Adrenal gland (tissue), 9 donors: ENCODE measurements at regions not wholly inside any gene's neighbourhood (a gene's known extent, or its start where the extent isn't known, plus 50 kb on each side); places are given as distances from the start of the nearest gene placed in this dataset.

Experiments
- DNase-seq, 7 donors: peaks; one replicate each; pipeline ENCODE4 v3.0.0-alpha.2; 2019 to 2020
- H3K27ac ChIP-seq, 5 donors: fragments of 200-600 bp; sonication (generic) in 4 of 5; 1 replicate in 3 of 5; 2 replicates in 2 of 5; pipeline versions ENCODE4 v1.5.1 to v1.8.0; 2016 to 2020; ENCODE audit warnings: mild to moderate bottlenecking in 1 of 5
- H3K27me3 ChIP-seq: fragments of 200-600 bp; 2 replicates; pipeline ENCODE4 v1.8.0; 2021
- H3K36me3 ChIP-seq, 2 donors: fragments of 200-600 bp; replicated peaks in 1 of 2; 1 replicate in 1 of 2; 2 replicates in 1 of 2; pipeline versions ENCODE4 v1.5.1 to v1.8.0; 2018 to 2022
- H3K4me1 ChIP-seq, 2 donors: fragments of 200-600 bp; replicated peaks in 1 of 2; 1 replicate in 1 of 2; 2 replicates in 1 of 2; pipeline versions ENCODE4 v1.5.1 to v1.8.0; 2018 to 2021
- H3K4me3 ChIP-seq, 4 donors: fragments of 200-600 bp; sonication (generic) in 3 of 4; one replicate each; pipeline ENCODE4 v1.5.1; 2016 to 2018
- H3K9me3 ChIP-seq, 3 donors: fragments of 200-600 bp; sonication (generic) in 1 of 3; replicated peaks in 1 of 3; 1 replicate in 2 of 3; 2 replicates in 1 of 3; pipeline versions ENCODE4 v1.5.1 to v1.8.0; 2016 to 2021
- POLR2A ChIP-seq, 2 donors: fragments of 450-650 bp; IDR thresholded peaks; one replicate each; pipeline ENCODE4 v1.6.1; 2017; ENCODE audit warnings: antibody characterized with exemption in 2 of 2, mild to moderate bottlenecking in 2 of 2, moderate library complexity in 1 of 2
- WGBS, 4 donors: extraction: QIAGEN DNeasy Blood & Tissue Kit in 2 of 4; methylation state at CpG; one replicate each; pipeline versions ENCODE4 v1.1.5 to v1.1.7; 2013 to 2017; 5-methylcytosine and 5-hydroxymethylcytosine counted together
- intact Hi-C, 2 donors: fragments of 100-400 bp; cut with DNase I; formaldehyde crosslinking; loops; one replicate each; pipeline versions ENCODE4 v1.14.1 to v1.15.0; 2022 to 2023
- TF ChIP-seq, protein P1 (sequence below), 6 experiments: fragments of 450-650 bp in 4 of 6; fragments of 200-600 bp in 2 of 6; sonication (generic) in 1 of 6; IDR thresholded peaks; 1 replicate in 5 of 6; 2 replicates in 1 of 6; pipeline versions ENCODE4 v1.5.1 to v1.8.0; 2016 to 2021; ENCODE audit warnings: antibody characterized with exemption in 6 of 6, mild to moderate bottlenecking in 2 of 6, moderate library complexity in 1 of 6
- donor health status: healthy with polysubstance abuse.
- donor health status: Bipolar disorder and iron deficiency.
- donor health status: DM: yes; HTN: yes; CAD: no.
- donor health status: DM: no; HTN: no; CAD: no.
- donor health status: DM: no; HTN: no; CAD: no.

GRCh38 chr3:70738291-70738681 lies 425.8 kb upstream of the MDFIC2 start:
- H3K4me1 ChIP-seq, result no peaks in the 10 kb centered on the region
- DNase-seq, result no peak
- TF ChIP-seq, protein P1, sequence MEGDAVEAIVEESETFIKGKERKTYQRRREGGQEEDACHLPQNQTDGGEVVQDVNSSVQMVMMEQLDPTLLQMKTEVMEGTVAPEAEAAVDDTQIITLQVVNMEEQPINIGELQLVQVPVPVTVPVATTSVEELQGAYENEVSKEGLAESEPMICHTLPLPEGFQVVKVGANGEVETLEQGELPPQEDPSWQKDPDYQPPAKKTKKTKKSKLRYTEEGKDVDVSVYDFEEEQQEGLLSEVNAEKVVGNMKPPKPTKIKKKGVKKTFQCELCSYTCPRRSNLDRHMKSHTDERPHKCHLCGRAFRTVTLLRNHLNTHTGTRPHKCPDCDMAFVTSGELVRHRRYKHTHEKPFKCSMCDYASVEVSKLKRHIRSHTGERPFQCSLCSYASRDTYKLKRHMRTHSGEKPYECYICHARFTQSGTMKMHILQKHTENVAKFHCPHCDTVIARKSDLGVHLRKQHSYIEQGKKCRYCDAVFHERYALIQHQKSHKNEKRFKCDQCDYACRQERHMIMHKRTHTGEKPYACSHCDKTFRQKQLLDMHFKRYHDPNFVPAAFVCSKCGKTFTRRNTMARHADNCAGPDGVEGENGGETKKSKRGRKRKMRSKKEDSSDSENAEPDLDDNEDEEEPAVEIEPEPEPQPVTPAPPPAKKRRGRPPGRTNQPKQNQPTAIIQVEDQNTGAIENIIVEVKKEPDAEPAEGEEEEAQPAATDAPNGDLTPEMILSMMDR (IDR thresholded peaks at IDR 0.05), result no peak
- no peak for TF ChIP-seq POLR2A (IDR thresholded peaks at IDR 0.05)
- H3K27ac ChIP-seq, result no peak overlapping the region
- H3K9me3 ChIP-seq, result no peaks in the 10 kb centered on the region
- WGBS, 4 donors, result 38 to 48% (median 43%) methylated on average over 4 of the region's 4 CpGs
- no peak overlapping the region for H3K4me3 ChIP-seq
- H3K36me3 ChIP-seq, result no peaks in the 10 kb centered on the region
- intact Hi-C loops, result no loop called here
- no peaks in the 10 kb centered on the region for H3K27me3 ChIP-seq

DNA sequence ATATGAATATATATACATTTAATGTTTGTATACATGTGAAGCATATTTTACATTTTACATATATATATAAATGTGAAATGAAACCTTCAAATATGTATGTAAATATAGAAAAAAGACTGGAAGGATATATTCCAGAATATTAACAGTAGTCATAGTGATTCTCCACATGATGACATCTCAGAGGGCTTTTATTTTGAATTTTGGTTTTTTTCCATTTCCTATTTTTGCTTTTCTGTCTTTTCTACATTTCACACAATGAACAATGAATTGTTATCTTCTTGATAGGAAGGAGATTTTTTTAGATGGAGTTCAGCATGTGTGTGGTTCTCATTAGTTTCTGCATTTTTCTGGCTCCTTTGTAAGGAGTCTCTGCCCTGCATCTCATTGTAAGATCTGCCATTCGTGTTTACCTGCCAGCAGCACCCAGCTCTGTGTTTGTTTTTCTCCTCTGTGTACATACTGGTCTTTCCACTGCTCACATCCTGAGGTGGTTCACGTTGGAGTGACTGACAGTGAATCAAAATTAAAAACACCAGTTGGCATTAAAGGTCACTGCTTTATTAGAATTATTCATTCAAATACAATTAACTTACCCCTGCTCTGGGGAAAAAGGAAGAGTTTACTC lies 425.3 kb upstream of the MDFIC2 start:
- no peak overlapping the region for H3K4me3 ChIP-seq
- H3K9me3 ChIP-seq, result no peaks in the 10 kb centered on the region
- no peaks in the 10 kb centered on the region for H3K36me3 ChIP-seq
- no peak for TF ChIP-seq POLR2A (IDR thresholded peaks at IDR 0.05)
- TF ChIP-seq, protein P1 (IDR thresholded peaks at IDR 0.05), result no peak
- no peak overlapping the region for H3K27ac ChIP-seq
- H3K4me1 ChIP-seq, result no peaks in the 10 kb centered on the region
- H3K27me3 ChIP-seq, result no peaks in the 10 kb centered on the region
- DNase-seq, result no peak
- intact Hi-C loops, result no loop called here
- 48 to 57% (median 51%) methylated on average over 2 of the region's 2 CpGs for WGBS, 4 donors

DNA sequence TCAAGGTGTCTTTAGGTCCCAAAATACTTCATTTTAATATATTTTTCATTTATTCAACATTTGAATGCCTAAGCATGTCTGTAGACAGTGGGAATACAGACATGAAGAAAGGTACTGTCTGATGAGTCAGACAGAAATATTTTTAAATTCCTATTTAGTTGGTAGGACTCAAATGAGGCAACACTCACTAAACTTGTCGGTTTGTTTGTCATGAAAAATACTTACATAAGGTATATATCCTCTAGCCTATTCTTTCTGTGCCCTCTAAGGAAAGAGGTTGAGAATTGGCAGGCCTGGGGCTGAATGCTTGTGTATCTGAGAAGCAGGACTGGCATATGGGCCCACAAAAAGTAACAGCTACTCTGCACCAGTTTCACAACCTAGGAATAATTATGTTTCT lies 423.6 kb upstream of the MDFIC2 start:
- H3K9me3 ChIP-seq, result no peaks in the 10 kb centered on the region
- TF ChIP-seq POLR2A (IDR thresholded peaks at IDR 0.05), result no peak
- TF ChIP-seq, protein P1 (IDR thresholded peaks at IDR 0.05), result no peak
- WGBS, 4 donors, result 40 to 56% (median 46%) methylated on average over 1 of the region's 1 CpG
- H3K4me3 ChIP-seq, result no peak overlapping the region
- no peak overlapping the region for H3K27ac ChIP-seq
- H3K36me3 ChIP-seq, result no peaks in the 10 kb centered on the region
- H3K27me3 ChIP-seq, result no peaks in the 10 kb centered on the region
- no peaks in the 10 kb centered on the region for H3K4me1 ChIP-seq
- intact Hi-C loops, result no loop called here
- DNase-seq, result no peak

DNA sequence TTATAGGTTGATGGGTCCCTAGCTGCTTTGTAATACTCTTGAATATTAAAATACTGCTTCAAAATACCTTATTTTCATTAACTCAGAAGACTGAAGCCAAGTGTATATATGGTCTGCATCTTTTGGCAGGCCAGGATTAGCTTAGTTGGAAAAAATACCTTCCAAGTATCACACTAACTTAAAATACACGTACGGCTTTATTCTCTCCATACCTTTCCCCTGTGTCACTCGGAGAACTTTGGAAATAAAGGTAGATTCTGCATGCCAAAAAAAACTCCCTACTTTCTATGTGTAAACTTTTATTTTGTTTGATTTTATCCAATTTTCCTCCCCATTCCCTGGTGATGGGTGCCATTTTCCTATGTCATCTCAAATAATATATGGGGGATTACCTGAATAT lies 422.3 kb upstream of the MDFIC2 start:
- H3K27ac ChIP-seq, result no peak overlapping the region
- H3K36me3 ChIP-seq, result no peaks in the 10 kb centered on the region
- no peaks in the 10 kb centered on the region for H3K27me3 ChIP-seq
- 94 to 100% (median 95%) methylated on average over 3 of the region's 3 CpGs for WGBS, 4 donors
- TF ChIP-seq POLR2A (IDR thresholded peaks at IDR 0.05), result no peak
- TF ChIP-seq, protein P1 (IDR thresholded peaks at IDR 0.05), result no peak
- intact Hi-C loops, result no loop called here
- DNase-seq, result no peak
- no peaks in the 10 kb centered on the region for H3K9me3 ChIP-seq
- no peak overlapping the region for H3K4me3 ChIP-seq
- no peaks in the 10 kb centered on the region for H3K4me1 ChIP-seq
